MCF 10A (cell line): ENCODE measurements at regions not wholly inside any gene's neighbourhood (a gene's known extent, or its start where the extent isn't known, plus 50 kb on each side); places are given as distances from the start of the nearest gene placed in this dataset.

Source experiments
- BruUV-seq: library from RNA; stranded (reverse); fragments of 400-500 nt; replicated peaks from 2 replicates; lab custom pipeline; 2021; lab: Mats Ljungman, UMichigan
- CTCF ChIA-PET: fragments of 300-600 bp; sonication (Branson Sonifier 250); formaldehyde crosslinking; extraction: SDS; loops from one replicate; lab custom pipeline; 2021; ENCODE audit warnings: antibody characterized with exemption, inconsistent platforms; lab: Yijun Ruan, JAX
- POLR2A ChIA-PET: fragments of 300-600, 350-650 bp; sonication (Branson Sonifier 250); formaldehyde crosslinking; extraction: SDS; loops from one replicate; lab custom pipeline; 2020; ENCODE audit warnings: antibody characterized with exemption, inconsistent platforms; lab: Yijun Ruan, JAX
- DNase-seq: peaks from one replicate; pipeline ENCODE4 v3.0.0-alpha.2; 2018; ENCODE audit not compliant: unreplicated experiment
- H3K27ac Mint-ChIP-seq: one replicate; pipeline ENCODE4 v1.8.0; 2022; ENCODE audit warnings: mild to moderate bottlenecking, low read depth, mixed read lengths; ENCODE audit not compliant: unreplicated experiment
- H3K27me3 Mint-ChIP-seq: one replicate; pipeline ENCODE4 v1.8.0; 2022; ENCODE audit warnings: mixed read lengths; ENCODE audit not compliant: insufficient read depth, unreplicated experiment
- H3K36me3 Mint-ChIP-seq: one replicate; pipeline ENCODE4 v1.8.0; 2022; ENCODE audit warnings: mild to moderate bottlenecking, moderate library complexity, mixed read lengths; ENCODE audit not compliant: insufficient read depth, unreplicated experiment
- H3K4me1 Mint-ChIP-seq: one replicate; pipeline ENCODE4 v1.8.0; 2022; ENCODE audit warnings: mixed read lengths; ENCODE audit not compliant: insufficient read depth, unreplicated experiment
- H3K4me3 Mint-ChIP-seq: one replicate; pipeline ENCODE4 v1.8.0; 2022; ENCODE audit warnings: mild to moderate bottlenecking, moderate library complexity, mixed read lengths; ENCODE audit not compliant: unreplicated experiment
- H3K9me3 Mint-ChIP-seq: one replicate; pipeline ENCODE4 v1.8.0; 2022; ENCODE audit warnings: mixed read lengths; ENCODE audit not compliant: unreplicated experiment
- CTCF ChIP-seq: fragments of 200-600 bp; IDR thresholded peaks from one replicate; pipeline ENCODE4 v1.8.0; 2022; ENCODE audit warnings: antibody characterized with exemption, mild to moderate bottlenecking; ENCODE audit not compliant: unreplicated experiment
- intact Hi-C: fragments of 100-400 bp; cut with micrococcal nuclease; formaldehyde crosslinking; loops from 2 replicates; pipeline ENCODE4 v1.14.1; 2022

GRCh38 chr15:46858150-46858549 lies 859.2 kb upstream of the SEMA6D start:
- H3K27ac Mint-ChIP-seq: no peak overlapping the region
- intact Hi-C loops: no loop called here
- no TSS peak for BruUV-seq

GRCh38 chr15:46861796-46862195 lies 855.5 kb upstream of the SEMA6D start:
- BruUV-seq: no TSS peak
- DNase-seq: no peak
- no peak for TF ChIP-seq CTCF
- ChIA-PET CTCF (no interaction called here), POLR2A (no interaction called here)
- H3K27me3 Mint-ChIP-seq: no peaks in the 10 kb centered on the region
- no peaks in the 10 kb centered on the region for H3K36me3 Mint-ChIP-seq
- H3K27ac Mint-ChIP-seq: no peak overlapping the region
- no peaks in the 10 kb centered on the region for H3K4me1 Mint-ChIP-seq
- H3K9me3 Mint-ChIP-seq: no peaks in the 10 kb centered on the region
- no peak overlapping the region for H3K4me3 Mint-ChIP-seq
- intact Hi-C loops: no loop called here

More at GRCh38 chr15:46858150-46858549, 859.2 kb upstream of the SEMA6D start:
- no peaks in the 10 kb centered on the region for H3K27me3 Mint-ChIP-seq
- ChIA-PET POLR2A (interaction anchor here (1.4 kb wide), 1 partner anchor 10 kb away, joined by 5 read pairs; no protein-coding TSS in a partner anchor), CTCF (no interaction called here)
- DNase-seq: no peak
- TF ChIP-seq CTCF: no peak
- no peaks in the 10 kb centered on the region for H3K36me3 Mint-ChIP-seq
- H3K4me3 Mint-ChIP-seq: no peak overlapping the region
- H3K9me3 Mint-ChIP-seq: no peaks in the 10 kb centered on the region
- H3K4me1 Mint-ChIP-seq: peaks cover 5% of the 10 kb centered on the region

- POLR2A ChIA-PET: no interaction called here
These were observed 852.1 kb upstream of the SEMA6D start for GRCh38 chr15:46865155-46865554.

GRCh38 chr15:46872286-46872980 lies 844.9 kb upstream of the SEMA6D start:
- ChIA-PET CTCF (no interaction called here), POLR2A (interaction anchor here (0.6 kb wide), 1 partner anchor 555 kb away, joined by 3 read pairs; no protein-coding TSS in a partner anchor)
- H3K27ac Mint-ChIP-seq: no peak overlapping the region
- no peak for TF ChIP-seq CTCF
- no peak overlapping the region for H3K4me3 Mint-ChIP-seq
- no peaks in the 10 kb centered on the region for H3K9me3 Mint-ChIP-seq
- no peaks in the 10 kb centered on the region for H3K27me3 Mint-ChIP-seq
- H3K4me1 Mint-ChIP-seq: no peaks in the 10 kb centered on the region
- DNase-seq: no peak
- no peaks in the 10 kb centered on the region for H3K36me3 Mint-ChIP-seq
- BruUV-seq: no TSS peak
- intact Hi-C loops: no loop called here

More at GRCh38 chr15:46865155-46865554, 852.1 kb upstream of the SEMA6D start:
- no peaks in the 10 kb centered on the region for H3K9me3 Mint-ChIP-seq
- CTCF ChIA-PET: interaction anchor here (0.7 to 0.9 kb wide), 2 partner anchors 12 to 21 kb away, joined by 3 read pairs; no protein-coding TSS in a partner anchor
- no peaks in the 10 kb centered on the region for H3K27me3 Mint-ChIP-seq
- no TSS peak for BruUV-seq
- intact Hi-C loops: no loop called here
- TF ChIP-seq CTCF: no peak
- H3K4me1 Mint-ChIP-seq: no peaks in the 10 kb centered on the region
- H3K4me3 Mint-ChIP-seq: no peak overlapping the region
- DNase-seq: no peak
- no peaks in the 10 kb centered on the region for H3K36me3 Mint-ChIP-seq
- H3K27ac Mint-ChIP-seq: no peak overlapping the region
